GM21526 (cell line): ENCODE measurements at regions not wholly inside any gene's neighbourhood (a gene's known extent, or its start where the extent isn't known, plus 50 kb on each side); places are given as distances from the start of the nearest gene placed in this dataset.
A peak's percentile ranks its signal among the peaks of the same experiment; 100 is the strongest.
"Not testable (repeated sequence)": the region's sequence is repeated elsewhere in the genome, so short reads cannot be mapped to it uniquely, and the experiment has no call there.

ENCODE experiments used
- ATAC-seq: cut with Tn5 transposase; IDR thresholded peaks from one replicate; pipeline ENCODE4 v1.9.1; 2021; ENCODE audit warnings: moderate library complexity; ENCODE audit not compliant: unreplicated experiment, low FRiP score

DNA sequence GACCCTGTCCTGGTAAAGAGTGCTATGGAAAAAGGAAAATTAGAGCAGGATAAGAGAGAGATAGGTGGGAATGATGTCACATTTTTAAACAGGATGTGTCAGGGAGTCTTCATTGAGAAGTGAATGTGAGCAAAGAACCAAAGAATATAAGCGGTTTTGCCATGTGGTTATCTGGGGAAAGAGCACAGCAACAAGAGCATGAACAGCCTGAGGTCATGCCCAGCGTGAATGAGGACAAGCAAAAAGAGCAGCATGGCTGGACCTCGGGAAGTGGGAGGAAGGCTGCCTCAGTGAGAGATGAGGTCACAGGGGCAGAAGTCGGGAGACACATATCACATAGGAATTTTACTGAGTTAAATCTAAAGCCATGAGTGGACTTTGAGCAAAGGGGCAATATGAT lies 82.8 kb upstream of the HES1 start:
- no peak for ATAC-seq

DNA sequence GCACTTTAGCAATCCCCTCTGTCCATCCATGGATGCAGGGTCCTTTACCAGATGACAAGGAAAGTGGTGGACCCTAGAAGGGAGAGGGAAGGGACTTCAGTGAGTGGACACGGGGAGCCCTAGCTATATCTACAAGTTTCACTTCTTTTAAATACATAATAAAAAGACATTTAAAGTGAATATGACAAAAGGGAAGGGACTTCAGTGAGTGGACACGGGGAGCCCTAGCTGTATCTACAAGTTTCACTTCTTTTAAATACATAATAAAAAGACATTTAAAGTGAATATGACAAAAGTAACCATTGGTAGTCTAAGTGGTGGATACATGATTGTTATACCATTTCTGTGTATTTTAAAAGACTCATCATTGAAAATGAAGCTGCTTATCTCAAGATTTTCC lies 81.9 kb upstream of the HES1 start:
- no peak for ATAC-seq

DNA sequence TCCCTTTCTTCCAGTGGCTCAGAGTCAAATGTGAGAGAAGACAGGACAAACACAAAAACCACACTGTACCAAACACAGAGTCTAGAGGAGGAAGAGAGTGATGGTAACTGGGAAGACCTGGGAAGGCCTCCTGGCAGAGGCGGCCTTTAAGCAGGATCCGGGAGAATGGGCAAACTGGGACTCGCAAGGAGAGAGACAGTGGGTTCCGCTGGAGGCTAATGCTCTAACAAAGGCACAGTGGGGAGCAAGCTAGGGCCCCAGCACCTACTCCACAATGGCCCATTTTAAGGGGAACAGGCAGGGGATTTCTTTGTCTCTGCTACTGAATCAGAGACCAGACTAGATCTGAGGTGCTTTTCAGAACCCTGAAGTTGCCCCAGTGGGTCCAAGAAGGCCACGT lies 81.4 kb upstream of the HES1 start:
- no peak for ATAC-seq

DNA sequence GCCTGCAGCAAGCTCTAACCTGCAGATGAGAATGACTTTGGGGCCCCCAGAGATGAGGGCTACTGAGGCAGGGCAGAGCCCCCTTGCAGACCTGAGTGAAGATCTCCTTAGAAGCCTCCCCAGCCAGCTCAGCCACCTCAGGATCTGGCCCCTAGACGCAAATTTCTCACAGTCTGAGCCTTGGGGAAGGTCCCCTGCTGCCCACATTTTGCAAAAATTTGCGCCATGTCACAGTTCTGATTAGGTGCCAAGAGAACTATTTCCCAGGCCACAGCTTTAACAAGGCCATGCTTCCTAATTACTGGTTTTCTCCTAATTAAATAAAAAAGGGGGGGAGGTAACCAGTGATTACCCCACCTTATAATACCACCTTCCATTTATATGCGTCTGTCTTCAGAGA lies 81.0 kb upstream of the HES1 start:
- ATAC-seq: no peak

DNA sequence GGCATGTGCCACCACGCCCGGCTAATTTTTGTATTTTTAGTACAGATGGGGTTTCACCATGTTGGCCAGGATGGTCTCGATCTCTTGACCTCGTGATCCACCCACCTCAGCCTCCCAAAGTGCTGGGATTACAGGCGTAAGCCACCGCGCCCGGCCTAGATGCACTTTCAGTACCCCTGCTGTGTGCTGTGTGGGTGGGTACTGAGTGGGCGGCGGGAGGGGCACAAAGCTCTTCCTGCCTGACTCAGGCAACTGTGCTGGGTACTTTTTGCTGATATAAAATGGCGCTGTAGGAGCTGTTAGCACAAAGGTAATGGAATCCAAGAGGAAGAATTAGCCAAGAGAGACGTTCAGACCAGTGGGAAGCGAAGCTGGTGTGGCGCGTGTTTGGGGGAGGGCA lies 79.6 kb upstream of the HES1 start:
- not testable (repeated sequence) for ATAC-seq

DNA sequence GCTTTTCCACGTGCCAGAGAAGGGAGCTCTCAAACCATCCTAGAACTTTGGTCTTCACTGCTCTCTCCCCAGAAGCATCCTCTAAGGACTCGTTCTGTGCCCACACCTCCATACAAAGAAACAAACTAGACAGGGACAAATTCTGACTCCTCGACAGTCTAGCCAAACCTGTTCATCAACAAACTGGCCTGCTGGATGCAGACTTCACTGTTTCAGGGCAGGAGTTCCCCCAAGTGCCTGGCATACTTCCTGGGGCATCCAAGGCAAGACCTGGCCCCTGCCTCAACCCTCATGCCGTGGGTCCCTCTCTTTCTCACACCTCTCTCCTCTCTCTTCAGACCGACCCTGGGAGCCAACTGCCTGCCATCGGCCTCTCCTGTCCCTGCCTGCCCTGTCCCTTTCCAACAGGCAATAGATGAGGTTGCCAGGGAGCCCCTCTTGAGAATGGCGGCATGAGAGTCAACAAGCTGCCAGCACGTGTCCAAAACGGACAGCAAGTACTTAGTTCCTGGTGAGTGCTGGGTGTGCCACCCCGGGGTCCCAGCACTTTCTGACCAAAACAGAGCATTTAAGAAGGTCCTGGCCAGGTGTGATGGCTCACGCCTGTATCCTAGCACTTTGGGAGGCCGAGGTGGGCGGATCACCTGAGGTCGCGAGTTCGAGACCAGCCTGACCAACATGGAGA lies 79.1 kb upstream of the HES1 start:
- no peak for ATAC-seq

DNA sequence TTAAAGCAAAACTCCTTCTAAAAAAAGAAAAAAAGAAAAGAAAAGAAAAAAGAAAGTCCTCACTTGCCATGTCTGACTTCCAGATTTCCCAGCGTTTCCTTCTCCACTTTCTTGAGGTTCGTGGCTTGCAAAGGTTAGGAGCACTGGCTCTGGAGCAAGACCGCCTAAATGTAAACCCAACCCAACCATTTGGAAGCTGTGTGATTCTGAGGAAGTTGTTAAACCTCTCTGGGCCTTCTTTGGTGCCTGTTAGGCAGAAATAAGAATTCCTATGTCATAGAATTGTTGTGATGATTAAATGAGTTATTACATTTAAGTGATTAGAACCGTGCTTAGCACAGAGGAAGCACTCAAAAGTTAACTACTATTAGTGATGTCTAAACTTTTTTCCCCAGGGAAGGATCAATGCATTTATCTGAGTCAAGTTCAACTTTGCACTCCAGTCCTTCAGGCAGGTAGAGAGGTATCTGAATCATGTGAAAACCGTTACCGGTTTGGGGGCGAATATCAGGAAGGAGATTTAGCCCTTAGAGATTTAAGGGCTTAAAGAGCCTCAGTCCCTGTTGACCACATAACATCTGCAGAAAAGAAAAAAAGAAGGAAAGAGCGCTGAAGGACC lies 78.3 kb upstream of the HES1 start:
- ATAC-seq: no peak

DNA sequence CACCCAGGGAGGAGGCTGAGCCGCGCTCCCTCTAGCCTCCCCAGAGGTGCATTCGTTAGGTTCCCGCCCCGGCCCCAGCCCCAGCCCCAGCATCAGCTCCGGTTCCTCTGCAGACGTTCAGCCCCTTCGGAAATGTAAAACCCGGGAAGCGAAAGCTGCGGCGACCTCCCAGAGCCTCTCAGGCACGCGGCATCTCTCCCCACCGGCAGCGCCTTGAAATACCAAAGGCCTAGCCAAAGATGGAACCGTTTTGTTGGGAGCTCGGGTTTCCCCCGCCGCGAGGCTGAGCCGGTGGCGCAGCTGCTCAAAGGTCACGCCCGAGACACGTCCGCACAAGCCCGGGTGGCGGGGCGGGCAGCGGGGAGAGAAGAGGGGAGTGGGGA lies 77.8 kb upstream of the HES1 start:
- ATAC-seq: no peak

DNA sequence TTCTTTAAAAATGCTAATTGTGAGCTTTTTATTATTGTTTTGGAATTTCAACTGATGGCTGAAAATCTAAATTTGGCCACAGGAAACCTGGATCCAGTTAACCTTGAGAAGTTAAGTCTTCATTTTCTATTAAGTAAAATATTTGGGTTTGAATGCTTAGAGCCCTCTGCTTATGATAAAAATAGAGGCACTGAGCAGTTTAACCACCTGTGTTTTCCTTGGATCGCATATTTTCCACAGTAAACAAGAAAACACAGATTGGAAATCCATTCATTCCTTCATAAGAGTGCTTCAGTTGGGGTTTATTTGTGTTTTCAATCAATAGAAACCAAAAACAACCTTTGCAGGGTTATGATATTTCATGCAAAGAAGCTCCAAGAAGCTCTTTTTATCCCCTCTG lies 77.2 kb upstream of the HES1 start:
- no peak for ATAC-seq

DNA sequence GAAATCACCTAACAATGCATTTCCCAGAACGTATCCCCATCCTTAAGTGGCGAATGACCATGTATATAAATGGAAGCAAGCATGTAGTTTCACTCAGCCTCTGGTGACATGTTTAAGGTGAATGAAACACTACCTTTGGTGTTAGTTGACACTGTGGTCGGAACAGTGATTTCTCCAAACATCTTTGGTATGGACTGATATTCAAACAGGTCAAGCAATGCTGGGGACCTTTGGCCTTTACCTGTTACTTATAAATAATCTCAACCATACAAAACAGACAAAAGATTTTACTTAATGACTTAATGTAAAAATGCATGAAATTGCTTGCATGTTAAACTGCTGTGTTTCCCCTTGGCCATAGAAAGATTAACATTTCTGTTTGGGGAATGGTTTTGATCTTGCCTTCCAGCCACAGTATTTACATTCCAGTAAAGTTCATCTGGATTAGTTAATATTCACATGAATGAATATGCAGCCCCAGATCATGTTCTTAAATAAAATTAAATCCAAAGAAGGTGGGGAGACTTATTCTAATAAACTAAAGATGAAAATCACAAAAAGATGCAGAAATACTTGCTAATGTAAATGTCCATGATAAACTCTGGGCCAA lies 74.4 kb upstream of the HES1 start:
- ATAC-seq: no peak

DNA sequence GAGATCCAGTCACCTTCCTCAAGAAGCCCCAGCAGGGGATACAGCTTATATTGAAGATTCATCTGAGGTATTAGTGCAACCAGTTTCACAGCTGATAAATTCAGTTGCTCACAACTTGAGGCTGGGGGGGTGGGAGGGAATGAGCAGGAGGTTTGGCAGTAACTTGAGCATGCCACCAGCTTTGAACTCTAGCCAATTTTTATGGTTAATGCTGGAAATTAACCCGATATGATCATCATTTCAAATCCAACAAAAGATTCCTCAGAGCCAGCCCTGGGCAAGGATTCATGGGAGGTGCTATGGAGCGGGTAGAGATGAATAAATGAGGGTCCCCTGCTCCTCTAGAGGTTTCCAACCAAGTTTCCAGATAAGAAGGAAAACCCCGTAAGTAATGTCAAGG lies 73.1 kb upstream of the HES1 start:
- no peak for ATAC-seq

DNA sequence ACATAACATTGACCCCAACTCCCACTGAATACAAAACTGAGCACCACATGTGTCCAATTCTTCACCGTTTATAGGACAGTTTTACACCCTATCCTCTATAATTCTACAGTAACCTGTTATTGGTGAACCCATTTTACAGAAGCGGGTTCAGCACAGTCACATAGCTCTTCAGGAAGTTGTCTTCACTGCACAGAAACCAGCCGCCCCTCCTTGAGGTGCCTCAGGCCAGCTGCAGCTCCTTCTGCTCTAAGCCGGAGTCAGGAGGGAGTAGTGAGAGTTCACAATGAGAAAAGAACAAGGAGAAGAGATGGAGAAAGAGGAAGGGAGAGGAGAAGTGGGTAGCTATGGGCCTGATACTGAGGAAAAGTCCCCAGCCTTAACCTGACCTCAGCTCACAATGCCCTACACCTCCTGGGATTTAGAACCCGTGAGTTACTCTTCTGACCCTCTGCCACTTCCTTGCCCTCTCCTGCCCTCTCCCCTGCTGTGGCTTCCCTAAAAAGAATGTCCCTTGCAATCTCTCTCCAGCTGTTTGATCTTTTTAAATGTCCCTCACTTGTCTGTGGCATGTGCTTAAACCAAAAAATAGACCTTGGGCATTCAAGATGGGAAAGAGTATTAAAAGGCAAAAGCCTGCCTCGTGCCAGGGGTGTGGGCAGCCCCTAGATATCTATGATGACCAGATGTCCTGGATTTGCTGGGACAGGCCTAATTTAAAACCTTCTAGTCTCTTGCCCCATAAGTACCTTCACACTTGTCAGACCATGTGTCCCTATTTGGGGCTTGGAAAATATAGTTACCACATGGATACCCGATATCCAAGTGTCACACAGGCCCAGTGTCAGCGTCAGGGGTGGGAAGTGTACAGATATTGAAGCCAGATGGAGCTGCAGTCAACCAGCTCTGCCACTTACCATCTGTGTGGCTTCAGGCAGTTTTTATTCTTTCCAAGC lies 71.3 kb upstream of the HES1 start:
- no peak for ATAC-seq

DNA sequence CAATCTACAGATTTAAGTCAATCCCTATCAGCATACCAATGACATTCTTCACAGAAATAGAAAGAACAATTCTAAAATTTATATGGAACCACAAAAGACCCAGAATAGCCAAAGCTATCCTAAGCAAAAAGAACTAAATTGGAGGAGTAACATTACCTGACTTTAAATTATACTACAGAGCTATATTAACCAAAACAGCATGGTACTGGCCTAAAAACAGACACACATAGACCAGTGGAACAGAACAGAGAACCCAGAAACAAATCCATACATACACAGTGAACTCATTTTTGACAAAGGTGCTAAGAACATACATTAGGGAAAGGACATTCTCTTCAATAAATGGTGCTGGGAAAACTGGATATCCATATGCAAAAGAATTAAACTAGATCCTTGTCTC lies 68.6 kb upstream of the HES1 start:
- not testable (repeated sequence) for ATAC-seq

DNA sequence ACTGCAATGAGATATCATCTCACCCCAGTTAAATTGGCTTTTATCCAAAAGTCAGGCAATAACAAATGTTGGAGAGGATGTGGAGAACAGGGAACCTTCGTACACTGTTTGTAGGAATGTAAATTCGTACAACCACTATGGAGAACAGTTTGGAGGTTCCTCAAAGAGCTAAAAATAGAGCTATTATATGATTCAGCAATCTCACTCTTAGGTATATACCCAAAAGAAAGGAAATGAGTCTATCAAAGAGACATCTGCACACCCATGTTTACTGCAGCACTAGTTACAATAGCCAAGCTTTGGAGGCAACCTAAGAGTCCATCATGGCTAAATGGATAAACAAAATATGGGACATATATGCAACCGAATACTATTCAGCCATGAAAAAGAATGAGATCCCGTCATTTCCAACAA lies 68.0 kb upstream of the HES1 start:
- no peak for ATAC-seq

DNA sequence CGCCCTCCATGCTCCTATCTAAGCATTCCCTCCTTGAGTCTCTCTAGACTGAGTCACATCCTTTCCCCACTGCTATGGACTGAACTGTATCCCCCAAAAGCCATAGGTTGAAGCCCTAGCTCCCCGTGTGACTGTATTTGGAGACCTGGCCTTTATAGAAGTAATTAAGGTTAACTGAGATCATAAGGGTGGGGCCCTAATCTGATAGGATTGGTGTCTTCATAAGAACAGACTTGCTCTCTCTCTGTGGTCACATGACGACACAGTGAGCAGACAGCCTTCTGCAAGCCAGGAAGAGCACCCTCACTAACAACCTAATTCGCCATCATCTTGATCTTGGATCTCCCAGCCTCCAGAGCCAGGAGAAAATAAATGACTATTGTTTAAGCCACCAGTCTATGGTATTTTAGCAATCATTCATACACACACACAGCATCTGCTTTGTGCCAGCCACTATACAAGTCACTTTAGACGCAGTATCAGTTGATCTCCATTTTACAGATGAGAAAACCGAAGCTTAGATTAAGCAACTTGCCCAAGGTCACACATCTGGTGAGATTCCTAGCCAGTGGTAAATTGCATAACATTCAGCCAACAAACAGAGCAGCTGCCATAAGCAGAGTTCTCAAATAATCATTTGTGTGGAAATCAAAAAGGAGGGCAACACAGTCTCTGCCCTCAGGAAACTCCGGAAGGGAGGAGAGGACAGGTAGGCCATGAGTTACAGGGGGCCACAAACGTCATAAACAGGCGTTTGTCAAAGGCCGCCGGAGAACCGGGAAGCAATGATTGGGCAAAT lies 66.3 kb upstream of the HES1 start:
- no peak for ATAC-seq

DNA sequence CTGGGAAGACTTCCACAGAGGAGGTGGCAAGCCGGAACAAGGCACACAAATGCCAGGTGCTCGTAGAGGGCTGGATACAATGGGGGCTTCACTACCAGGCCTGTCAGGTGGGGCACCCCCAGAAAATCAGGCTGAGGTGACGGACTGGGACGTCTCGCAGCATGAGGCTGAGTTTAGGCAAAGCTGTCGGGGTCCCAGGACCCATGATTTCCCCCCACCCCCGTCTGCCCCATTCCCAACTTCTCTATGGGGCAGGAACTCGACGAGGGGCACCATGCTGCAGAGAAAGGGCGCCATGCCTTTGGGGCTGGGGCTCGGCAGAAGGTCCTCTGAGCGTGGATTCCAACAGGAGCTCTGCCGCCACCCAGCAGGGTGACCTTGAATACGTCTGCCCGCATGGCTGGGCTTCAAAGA lies 65.7 kb upstream of the HES1 start:
- no peak for ATAC-seq

DNA sequence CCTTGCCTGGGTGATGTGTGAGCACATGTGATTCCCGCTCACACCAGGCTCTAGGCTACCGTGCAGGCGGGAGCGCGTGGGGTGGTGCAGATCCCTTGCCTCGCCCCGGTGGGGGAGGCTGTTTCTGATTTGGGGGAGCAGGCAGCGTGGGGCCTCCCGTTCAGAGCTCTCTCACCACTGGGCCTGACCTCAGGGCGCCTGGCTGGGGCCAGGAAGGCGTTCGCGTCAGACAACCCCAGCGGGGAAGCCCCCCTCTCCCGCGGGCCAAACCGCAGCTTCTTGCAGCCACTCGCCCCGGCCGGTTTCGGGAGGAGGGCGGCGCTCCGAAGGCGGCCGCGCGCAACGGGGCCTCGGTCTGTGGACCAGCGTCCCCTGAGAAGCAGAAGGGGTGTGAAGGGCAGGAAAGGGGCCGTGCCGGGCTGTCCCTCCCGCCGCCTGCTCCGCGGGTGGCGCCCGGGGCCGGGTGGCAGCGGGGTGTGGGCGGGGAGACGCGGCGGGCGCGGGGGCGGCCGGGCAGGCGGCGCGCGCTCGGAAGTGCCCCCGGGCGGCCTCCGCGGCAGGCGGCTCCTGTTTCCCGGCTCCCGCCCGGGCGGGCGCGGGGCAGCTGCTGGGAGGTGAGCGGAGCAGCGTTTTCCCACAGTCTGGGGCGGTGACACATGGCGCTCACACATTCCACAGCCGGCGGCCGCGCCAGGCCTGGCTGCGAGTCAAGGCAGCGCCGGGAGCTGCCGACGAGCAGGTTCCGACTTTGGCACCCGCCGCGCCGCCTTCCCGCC lies 65.1 kb upstream of the HES1 start:
- ATAC-seq: peak; percentile 91

DNA sequence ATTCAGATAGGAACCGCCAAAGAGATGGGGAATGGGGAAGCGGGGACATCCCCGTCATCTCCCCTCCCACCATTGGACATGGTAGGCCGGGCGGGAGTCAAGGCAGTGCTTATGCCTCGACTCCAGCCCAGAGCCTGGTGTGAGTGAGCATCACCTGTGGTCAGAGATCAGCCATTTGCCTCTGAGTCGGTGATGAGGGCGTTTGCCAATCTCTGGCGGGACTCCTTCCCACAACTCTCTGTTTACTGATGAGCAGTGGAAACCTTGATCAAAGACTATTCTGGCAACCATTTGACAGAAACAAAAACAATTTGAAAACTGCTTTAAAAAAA lies 63.9 kb upstream of the HES1 start:
- ATAC-seq: no peak

DNA sequence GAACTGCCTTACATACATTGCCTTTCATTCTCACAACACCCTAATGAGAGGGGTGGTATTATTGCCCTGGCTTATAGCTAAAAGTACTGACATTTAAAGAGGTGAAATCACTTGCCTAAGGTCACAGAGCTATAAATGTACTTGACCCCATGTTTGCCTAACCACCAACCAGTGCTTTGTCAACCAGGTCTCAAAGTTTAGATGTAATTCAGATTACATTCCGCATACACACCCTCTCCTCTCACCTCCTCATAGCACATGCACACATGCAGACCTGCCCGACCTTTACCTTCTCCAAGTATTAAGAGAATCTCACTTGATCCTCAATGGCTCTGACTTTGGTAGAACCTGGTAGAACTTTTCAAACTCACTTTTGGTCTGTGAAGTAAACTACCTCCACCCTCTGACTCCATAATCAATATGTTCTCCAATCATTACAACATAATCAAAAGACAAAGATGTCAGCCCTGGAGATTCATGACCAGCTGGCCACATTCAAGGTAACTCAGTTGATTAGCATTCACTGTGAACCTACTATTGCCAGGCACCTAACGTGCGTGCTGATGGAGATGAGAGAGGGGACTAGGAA lies 63.2 kb upstream of the HES1 start:
- ATAC-seq: no peak
